Right lobe of liver (tissue), 6 donors: ENCODE measurements at regions not wholly inside any gene's neighbourhood (a gene's known extent, or its start where the extent isn't known, plus 50 kb on each side); places are given as distances from the start of the nearest gene placed in this dataset.
A peak's percentile ranks its signal among the peaks of the same experiment; 100 is the strongest.
"Not testable (repeated sequence)": the region's sequence is repeated elsewhere in the genome, so short reads cannot be mapped to it uniquely, and the experiment has no call there.

Source experiments
- ATAC-seq, 4 donors: fragments of 200-7000 bp; cut with Tn5 transposase; one replicate each; pipeline ENCODE4 v1.9.1; 2020; ENCODE audit warnings: mild to moderate bottlenecking in 4 of 4, moderate library complexity in 4 of 4
- DNase-seq, 3 donors: peaks; one replicate each; pipeline ENCODE4 v3.0.0-alpha.2; 2020
- H3K27ac ChIP-seq, 3 donors: fragments of 200-600 bp; one replicate each; pipeline ENCODE4 v1.8.0; 2022
- H3K27me3 ChIP-seq, 2 donors: fragments of 200-600 bp; one replicate each; pipeline ENCODE4 v1.8.0; 2022
- H3K36me3 ChIP-seq, 4 donors: fragments of 200-600 bp; sonication (generic) in 1 of 4; one replicate each; pipeline versions ENCODE4 v1.5.1 to v1.8.0; 2017 to 2022; ENCODE audit warnings: control low read depth in 1 of 4
- H3K4me1 ChIP-seq, 4 donors: fragments of 200-600 bp; sonication (generic) in 1 of 4; one replicate each; pipeline versions ENCODE4 v1.5.1 to v1.8.0; 2017 to 2022; ENCODE audit warnings: control low read depth in 1 of 4
- H3K4me3 ChIP-seq, 3 donors: fragments of 200-600 bp; one replicate each; pipeline ENCODE4 v1.8.0; 2022
- H3K9me3 ChIP-seq, 4 donors: fragments of 200-600 bp; sonication (generic) in 1 of 4; one replicate each; pipeline versions ENCODE4 v1.5.1 to v1.8.0; 2017 to 2022; ENCODE audit warnings: control low read depth in 1 of 4
- CTCF ChIP-seq, 4 donors: fragments of 200-600 bp in 3 of 4; fragments of 450-650 bp in 1 of 4; IDR thresholded peaks; one replicate each; pipeline versions ENCODE4 v1.5.1 to v1.8.0; 2016 to 2022; ENCODE audit warnings: antibody characterized with exemption in 4 of 4, mild to moderate bottlenecking in 2 of 4
- POLR2A ChIP-seq: fragments of 450-650 bp; IDR thresholded peaks from one replicate; pipeline ENCODE4 v1.6.1; 2017; ENCODE audit warnings: antibody characterized with exemption, mild to moderate bottlenecking
- WGBS: methylation state at CpG from one replicate; pipeline ENCODE4 v1.1.6; 2018; ENCODE audit warnings: low coverage, low lambda C conversion rate; ENCODE audit not compliant: insufficient coverage; ENCODE audit errors: missing lambda C conversion rate; 5-methylcytosine and 5-hydroxymethylcytosine counted together
- intact Hi-C, 2 donors: fragments of 100-400 bp; cut with DNase I; formaldehyde crosslinking; loops; one replicate each; pipeline versions ENCODE4 v1.11.2 to v1.14.1; 2022
- donor health status: DM: no; HTN: yes; CAD: no.
- donor health status: DM: no; HTN: no; CAD: no.
- donor health status: DM: no; HTN: no; CAD: no.
- donor health status: DM: no; HTN: yes; CAD: no.
- donor health status: DM: no; HTN: yes; CAD: no.

GRCh38 chr9:124130277-124131075, 118.9 kb downstream of the LHX2 start:
- Histone ChIP-seq H3K4me1 (no peaks in the 10 kb centered on the region), H3K27me3 (no peaks in the 10 kb centered on the region), H3K36me3 (no peaks in the 10 kb centered on the region), H3K4me3 (no peak overlapping the region), H3K27ac (no peak overlapping the region), H3K9me3 (no peaks in the 10 kb centered on the region)
- DNase-seq (no peak), ATAC-seq (no peak)
- intact Hi-C loops, result loop anchor here (10.0 kb wide), 2 partner anchors 184 to 194 kb away; no protein-coding TSS in a partner anchor
- no peak for TF ChIP-seq POLR2A
- no peak for TF ChIP-seq CTCF (IDR thresholded peaks at IDR 0.05)
- 71% methylated on average over 7 of the region's 18 CpGs for WGBS

GRCh38 chr9:124131518-124131917, 120.0 kb downstream of the LHX2 start:
- not testable (repeated sequence) for ATAC-seq, H3K9me3 ChIP-seq, H3K4me1 ChIP-seq, H3K36me3 ChIP-seq, H3K27ac ChIP-seq, DNase-seq, H3K27me3 ChIP-seq, H3K4me3 ChIP-seq
- intact Hi-C loops, result loop anchor here (10.0 kb wide), 2 partner anchors 183 to 193 kb away; no protein-coding TSS in a partner anchor
- WGBS, result 74% methylated on average over 7 of the region's 7 CpGs

- no peak for TF ChIP-seq POLR2A
- no peak for TF ChIP-seq CTCF (IDR thresholded peaks at IDR 0.05)
- DNase-seq (no peak), ATAC-seq (no peak)
- no peaks in the 10 kb centered on the region for H3K36me3 ChIP-seq
- H3K27me3 ChIP-seq, result no peaks in the 10 kb centered on the region
- no peak overlapping the region for H3K4me3 ChIP-seq
- H3K4me1 ChIP-seq, result no peaks in the 10 kb centered on the region
- H3K27ac ChIP-seq, result no peak overlapping the region
- 65% methylated on average over 10 of the region's 10 CpGs for WGBS
- intact Hi-C loops, result loop anchor here (10.0 kb wide), 2 partner anchors 182 to 192 kb away; no protein-coding TSS in a partner anchor
- H3K9me3 ChIP-seq, result no peaks in the 10 kb centered on the region
These were observed 121.1 kb downstream of the LHX2 start for GRCh38 chr9:124132671-124133147.

- intact Hi-C loops, result loop anchor here (10.0 kb wide), 2 partner anchors 181 to 191 kb away; no protein-coding TSS in a partner anchor
- Histone ChIP-seq H3K4me1 (no peaks in the 10 kb centered on the region), H3K4me3 (no peak overlapping the region), H3K27ac (no peak overlapping the region), H3K9me3 (no peaks in the 10 kb centered on the region), H3K36me3 (no peaks in the 10 kb centered on the region), H3K27me3 (no peaks in the 10 kb centered on the region)
- peak; percentile 43 to 55 (median 48) for TF ChIP-seq CTCF (IDR thresholded peaks at IDR 0.05)
- TF ChIP-seq POLR2A, result no peak
- ATAC-seq (peak; percentile 84 to 98 (median 96)), DNase-seq (peak; percentile 61 to 70 (median 69))
- 16% methylated on average over 5 of the region's 6 CpGs for WGBS
These were observed 122.2 kb downstream of the LHX2 start for GRCh38 chr9:124133727-124134126.

GRCh38 chr9:124134526-124134925, 123.0 kb downstream of the LHX2 start:
- Histone ChIP-seq H3K4me1 (no peaks in the 10 kb centered on the region), H3K27ac (no peak overlapping the region), H3K36me3 (no peaks in the 10 kb centered on the region), H3K27me3 (no peaks in the 10 kb centered on the region), H3K9me3 (no peaks in the 10 kb centered on the region), H3K4me3 (no peak overlapping the region)
- ATAC-seq, result no peak
- WGBS, result 65% methylated on average over 2 of the region's 3 CpGs
- no peak for DNase-seq
- intact Hi-C loops, result loop anchor here (10.0 kb wide), 2 partner anchors 180 to 190 kb away; no protein-coding TSS in a partner anchor
- TF ChIP-seq POLR2A (no peak), CTCF (IDR thresholded peaks at IDR 0.05) (no peak)
